AG09309 (cell line): ENCODE measurements at regions not wholly inside any gene's neighbourhood (a gene's known extent, or its start where the extent isn't known, plus 50 kb on each side); places are given as distances from the start of the nearest gene placed in this dataset.

Experiments used
- DNase-seq: peaks from one replicate; pipeline ENCODE4 v3.0.0-alpha.2; 2010; ENCODE audit warnings: low read depth
- H3K4me3 ChIP-seq: 2 replicates; pipeline ENCODE4 v1.5.1; 2011; ENCODE audit warnings: mild to moderate bottlenecking, low read depth, low read length, moderate library complexity; ENCODE audit not compliant: control insufficient read depth
- CTCF ChIP-seq: IDR thresholded peaks from 2 replicates; pipeline ENCODE4 v1.5.1; 2011; ENCODE audit warnings: mild to moderate bottlenecking, low read depth, low read length, inconsistent platforms; ENCODE audit not compliant: insufficient read depth, control insufficient read depth; ENCODE audit errors: missing control alignments

GRCh38 chr10:29067628-29068027 lies 221.2 kb upstream of the LYZL1 start:
- no peak for DNase-seq
- H3K4me3 ChIP-seq: no peak overlapping the region
- no peak for TF ChIP-seq CTCF

DNA sequence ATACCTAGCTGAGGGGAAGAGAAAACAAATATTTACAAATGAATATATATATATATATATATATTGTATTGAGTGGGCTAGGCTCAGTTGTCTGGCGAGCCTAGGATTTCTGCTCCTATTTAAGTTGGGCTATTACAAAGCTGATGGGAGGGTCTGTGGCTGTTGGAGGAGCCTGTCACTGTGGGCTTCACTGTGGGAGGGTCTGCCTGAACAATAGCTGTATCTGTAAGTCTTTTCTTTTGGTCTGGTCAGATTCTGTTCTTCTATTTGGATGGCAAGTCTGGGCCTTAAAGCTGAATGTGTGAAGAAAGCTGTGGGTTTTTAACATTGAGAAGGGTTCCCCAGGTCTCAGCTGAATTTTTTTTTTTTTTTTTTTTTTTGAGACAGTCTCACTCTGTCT lies 220.6 kb upstream of the LYZL1 start:
- no peak for TF ChIP-seq CTCF
- no peak for DNase-seq
- no peak overlapping the region for H3K4me3 ChIP-seq

- DNase-seq: no peak
- no peak overlapping the region for H3K4me3 ChIP-seq
- TF ChIP-seq CTCF: no peak
These were observed 219.9 kb upstream of the LYZL1 start for GRCh38 chr10:29068966-29069365.

GRCh38 chr10:29069941-29070340 lies 218.9 kb upstream of the LYZL1 start:
- no peak for TF ChIP-seq CTCF
- no peak for DNase-seq
- no peak overlapping the region for H3K4me3 ChIP-seq

DNA sequence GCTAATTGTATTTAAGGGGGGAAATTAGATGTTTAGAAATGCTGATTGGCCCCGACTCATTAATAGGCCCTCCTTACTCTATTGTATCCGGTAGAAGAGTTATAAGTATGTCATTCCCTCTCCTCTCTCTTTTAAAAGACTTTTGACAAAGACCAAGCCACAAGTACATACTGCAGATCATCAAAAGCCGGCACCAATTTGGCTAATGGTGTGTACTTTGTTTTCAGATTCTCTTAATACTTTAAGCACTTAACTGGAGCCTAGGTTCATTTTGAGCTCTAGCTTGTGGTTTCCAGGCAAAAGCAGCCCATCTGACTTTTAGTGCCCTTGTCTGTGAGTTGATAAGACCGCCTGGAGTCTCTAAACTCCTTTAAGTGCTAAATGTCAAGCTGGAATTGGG lies 210.0 kb upstream of the LYZL1 start:
- no peak for TF ChIP-seq CTCF
- H3K4me3 ChIP-seq: no peak overlapping the region
- DNase-seq: no peak

- no peak for TF ChIP-seq CTCF
- no peak overlapping the region for H3K4me3 ChIP-seq
- DNase-seq: no peak
These were observed 207.6 kb upstream of the LYZL1 start for GRCh38 chr10:29081231-29081630.

DNA sequence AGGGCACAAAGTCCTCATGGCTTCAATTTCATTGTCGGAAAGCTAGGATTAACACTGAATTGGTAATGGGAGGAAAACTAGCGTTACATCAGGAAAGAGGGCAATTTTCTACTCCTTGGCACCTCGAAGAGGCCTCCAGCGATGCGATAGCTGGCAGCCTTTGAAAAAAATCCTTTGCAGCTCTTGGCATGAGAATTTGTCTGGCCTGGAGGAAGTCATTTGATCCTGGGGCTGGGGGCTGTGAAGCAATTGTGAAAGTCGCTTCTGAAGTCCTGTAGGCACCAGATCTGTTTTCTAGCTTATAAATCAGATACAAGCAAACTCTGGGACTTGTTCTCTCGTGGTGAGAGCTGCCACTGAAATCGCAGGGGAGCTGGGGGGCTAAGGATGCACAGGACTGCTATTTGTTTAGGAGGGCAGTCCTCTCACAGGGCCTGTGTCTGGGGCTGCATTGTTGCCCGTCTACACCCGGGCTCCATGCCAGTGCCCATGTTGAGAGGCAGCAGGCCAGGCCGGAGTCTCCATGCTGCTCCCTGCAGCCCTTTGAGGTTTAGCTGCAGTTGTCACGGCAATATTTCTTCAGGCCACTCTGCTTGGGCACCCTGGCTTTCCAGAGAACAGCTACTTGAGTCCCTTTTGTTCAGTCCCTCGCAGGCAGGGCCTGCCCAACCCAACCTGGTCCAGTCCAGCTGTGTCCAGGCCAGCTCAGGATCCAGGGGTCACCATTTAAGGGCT lies 206.8 kb upstream of the LYZL1 start:
- H3K4me3 ChIP-seq: no peak overlapping the region
- no peak for DNase-seq
- no peak for TF ChIP-seq CTCF
